LNCaP clone FGC (cell line): ENCODE measurements at regions not wholly inside any gene's neighbourhood (a gene's known extent, or its start where the extent isn't known, plus 50 kb on each side); places are given as distances from the start of the nearest gene placed in this dataset.

Experiments
- DNase-seq: peaks from one replicate; pipeline ENCODE4 v3.0.0-alpha.2; 2011; ENCODE audit warnings: low read depth
- H3K4me3 ChIP-seq: 2 replicates; pipeline ENCODE4 v1.5.1; 2011; ENCODE audit warnings: mild to moderate bottlenecking, low read depth, low read length, control low read depth
- CTCF ChIP-seq: IDR thresholded peaks from 2 replicates; pipeline ENCODE4 v1.5.1; 2012; ENCODE audit warnings: mild to moderate bottlenecking; ENCODE audit not compliant: control insufficient read depth, insufficient read depth; ENCODE audit errors: extremely low read depth

GRCh38 chr5:82491397-82491796 is 213.2 kb upstream of the RPS23 start:
- H3K4me3 ChIP-seq: no peak overlapping the region
- no peak for TF ChIP-seq CTCF
- no peak for DNase-seq

GRCh38 chr5:82489683-82490082 is 211.5 kb upstream of the RPS23 start:
- no peak for DNase-seq
- no peak overlapping the region for H3K4me3 ChIP-seq
- TF ChIP-seq CTCF: no peak

GRCh38 chr5:82487131-82487530 is 209.0 kb upstream of the RPS23 start:
- TF ChIP-seq CTCF: no peak
- no peak overlapping the region for H3K4me3 ChIP-seq
- no peak for DNase-seq

- no peak for DNase-seq
- no peak overlapping the region for H3K4me3 ChIP-seq
- no peak for TF ChIP-seq CTCF
Observed at GRCh38 chr5:82480331-82480730, 202.2 kb upstream of the RPS23 start.

- no peak for DNase-seq
- H3K4me3 ChIP-seq: no peak overlapping the region
- TF ChIP-seq CTCF: no peak
Observed at GRCh38 chr5:82476155-82476554, 198.0 kb upstream of the RPS23 start.

- no peak overlapping the region for H3K4me3 ChIP-seq
- DNase-seq: no peak
- TF ChIP-seq CTCF: no peak
Observed at GRCh38 chr5:82473262-82473661, 195.1 kb upstream of the RPS23 start.

GRCh38 chr5:82470185-82470994 is 192.2 kb upstream of the RPS23 start:
- DNase-seq: no peak
- no peak for TF ChIP-seq CTCF
- H3K4me3 ChIP-seq: no peak overlapping the region
